ENCODE measurements at regions not wholly inside any gene's neighbourhood (a gene's known extent, or its start where the extent isn't known, plus 50 kb on each side); places are given as distances from the start of the nearest gene placed in this dataset.

GRCh38 chr3:87550892-87551291 is 274.5 kb upstream of the POU1F1 start:
- dilution Hi-C loops (cut with MboI; ENCODE audit: extremely low pct_ligation_motif_present, low sequenced_read_pairs) = no loop called here
- no peak overlapping the region for H3K4me3 ChIP-seq (replicated peaks in 1 of 3; ENCODE audit: insufficient read depth in 1 of 3, low read depth in 1 of 3, low read length in 3 of 3)
- BruUV-seq (replicated peaks) = no TSS peak
- no peaks in the 10 kb centered on the region for H3K79me2 ChIP-seq (ENCODE audit: control insufficient read depth, insufficient read depth, low read length)
- H3K9me3 ChIP-seq (replicated peaks; ENCODE audit: control insufficient read depth, insufficient read depth, low read length) = no peaks in the 10 kb centered on the region
- H3K4me1 ChIP-seq (ENCODE audit: control insufficient read depth, extremely low read depth, insufficient read depth, low read length) = no peaks in the 10 kb centered on the region
- no peak overlapping the region for H3K9ac ChIP-seq (replicated peaks; ENCODE audit: extremely low read depth, insufficient read depth, low read length)
- FAIRE-seq = no peak
- no peaks in the 10 kb centered on the region for H3K9me1 ChIP-seq (replicated peaks; ENCODE audit: control insufficient read depth, extremely low read depth, insufficient read depth, low read length)
- TF ChIP-seq POLR2A (IDR thresholded peaks at IDR 0.05; ENCODE audit: low read depth, low read length) (no peak), EZH2 (IDR thresholded peaks at IDR 0.05; ENCODE audit: borderline replicate concordance, low read depth, low read length, severe bottlenecking) (no peak)
- no peak overlapping the region for H2AFZ ChIP-seq (ENCODE audit: low read depth, low read length)
- H4K20me1 ChIP-seq (replicated peaks; ENCODE audit: control insufficient read depth, extremely low read depth, insufficient read depth, low read length) = no peaks in the 10 kb centered on the region
- no peak overlapping the region for H3K4me2 ChIP-seq (ENCODE audit: insufficient read depth, low read length)
- H3K36me3 ChIP-seq (ENCODE audit: control insufficient read depth in 2 of 2, extremely low read depth in 1 of 2, insufficient read depth in 2 of 2, low read length in 2 of 2) = no peaks in the 10 kb centered on the region
- intact Hi-C loops (cut with micrococcal nuclease) = no loop called here
- POLR2A ChIA-PET = no interaction called here
- CTCF ChIA-PET = no interaction called here
- no peak for DNase-seq (ENCODE audit: low read depth, low spot score)
- no peak overlapping the region for H3K27ac ChIP-seq (ENCODE audit: insufficient read depth, low read depth, low read length)
- H3K27me3 ChIP-seq (ENCODE audit: control insufficient read depth in 2 of 2, insufficient read depth in 2 of 2, low read length in 2 of 2) = peaks cover 0 to 3% of the 10 kb centered on the region in 2 experiments

GRCh38 chr3:87549208-87549607 is 272.8 kb upstream of the POU1F1 start:
- Histone ChIP-seq H3K9ac (replicated peaks; ENCODE audit: extremely low read depth, insufficient read depth, low read length) (no peak overlapping the region), H3K4me2 (ENCODE audit: insufficient read depth, low read length) (no peak overlapping the region), H3K4me1 (ENCODE audit: control insufficient read depth, extremely low read depth, insufficient read depth, low read length) (no peaks in the 10 kb centered on the region), H3K9me3 (replicated peaks; ENCODE audit: control insufficient read depth, insufficient read depth, low read length) (no peaks in the 10 kb centered on the region), H3K27me3 (ENCODE audit: control insufficient read depth in 2 of 2, insufficient read depth in 2 of 2, low read length in 2 of 2) (peaks cover 0 to 3% of the 10 kb centered on the region in 2 experiments), H3K4me3 (replicated peaks in 1 of 3; ENCODE audit: insufficient read depth in 1 of 3, low read depth in 1 of 3, low read length in 3 of 3) (no peak overlapping the region), H3K9me1 (replicated peaks; ENCODE audit: control insufficient read depth, extremely low read depth, insufficient read depth, low read length) (no peaks in the 10 kb centered on the region), H3K79me2 (ENCODE audit: control insufficient read depth, insufficient read depth, low read length) (no peaks in the 10 kb centered on the region), H4K20me1 (replicated peaks; ENCODE audit: control insufficient read depth, extremely low read depth, insufficient read depth, low read length) (no peaks in the 10 kb centered on the region), H3K27ac (ENCODE audit: insufficient read depth, low read depth, low read length) (no peak overlapping the region), H2AFZ (ENCODE audit: low read depth, low read length) (no peak overlapping the region), H3K36me3 (ENCODE audit: control insufficient read depth in 2 of 2, extremely low read depth in 1 of 2, insufficient read depth in 2 of 2, low read length in 2 of 2) (no peaks in the 10 kb centered on the region)
- TF ChIP-seq GATA2 (IDR thresholded peaks at IDR 0.05; ENCODE audit: insufficient read depth, insufficient read length, low read depth, low read length) (no peak), MYC (IDR thresholded peaks at IDR 0.05; ENCODE audit: low read depth, low read length) (no peak), MAX (IDR thresholded peaks at IDR 0.05; ENCODE audit: insufficient read depth, insufficient read length) (no peak), JUN (IDR thresholded peaks at IDR 0.05; ENCODE audit: borderline replicate concordance, insufficient read depth, insufficient read length, low read depth) (no peak), POLR2A (IDR thresholded peaks at IDR 0.05; ENCODE audit: low read depth, low read length) (no peak), EZH2 (IDR thresholded peaks at IDR 0.05; ENCODE audit: borderline replicate concordance, low read depth, low read length, severe bottlenecking) (no peak), CTCF (IDR thresholded peaks at IDR 0.05; ENCODE audit: extremely low read depth in 1 of 2, insufficient read depth in 1 of 2, low read depth in 1 of 2, low read length in 2 of 2) (no peak), FOS (IDR thresholded peaks at IDR 0.05; ENCODE audit: borderline replicate concordance, insufficient read depth, low read length) (no peak), POLR2AphosphoS5 (IDR thresholded peaks at IDR 0.05; ENCODE audit: insufficient read depth, low read depth, low read length) (no peak)
- ChIA-PET POLR2A (no interaction called here), CTCF (no interaction called here)
- no peak for FAIRE-seq
- no TSS peak for BruUV-seq (replicated peaks)
- dilution Hi-C loops (cut with MboI; ENCODE audit: extremely low pct_ligation_motif_present, low sequenced_read_pairs) (no loop called here), intact Hi-C loops (cut with micrococcal nuclease) (no loop called here)
- no peak for DNase-seq (ENCODE audit: low read depth, low spot score)
